GM23338 (cell line): ENCODE measurements at regions not wholly inside any gene's neighbourhood (a gene's known extent, or its start where the extent isn't known, plus 50 kb on each side); places are given as distances from the start of the nearest gene placed in this dataset.

Source experiments
- ATAC-seq: fragments of 200-7000 bp; cut with Tn5 transposase; 3 replicates; pipeline ENCODE4 v1.9.1; 2020
- DNase-seq: peaks from one replicate; pipeline ENCODE4 v3.0.0-alpha.2; 2015; ENCODE audit warnings: low spot score
- H2AFZ ChIP-seq: fragments of 200-600 bp; sonication (generic); 2 replicates; pipeline ENCODE4 v1.8.0; 2016; ENCODE audit warnings: antibody characterized with exemption, mild to moderate bottlenecking, moderate library complexity
- H3F3A ChIP-seq: fragments of 200-600 bp; sonication (generic); replicated peaks from 2 replicates; pipeline ENCODE4 v1.8.0; 2017; ENCODE audit warnings: antibody characterized with exemption, mixed run types, low read depth
- H3K27ac ChIP-seq: fragments of 200-600 bp; sonication (generic); 2 replicates; pipeline ENCODE4 v1.6.1; 2016; ENCODE audit warnings: low read depth
- H3K27me3 ChIP-seq: fragments of 200-600 bp; sonication (generic); 2 replicates; pipeline ENCODE4 v1.8.0; 2016; ENCODE audit warnings: mild to moderate bottlenecking, mixed run types, moderate library complexity; ENCODE audit not compliant: insufficient read depth
- H3K36me3 ChIP-seq: fragments of 200-600 bp; sonication (generic); 2 replicates; pipeline ENCODE4 v1.8.0; 2016; ENCODE audit warnings: mild to moderate bottlenecking; ENCODE audit not compliant: insufficient read depth
- H3K4me1 ChIP-seq: fragments of 200-600 bp; sonication (generic); 2 replicates; pipeline ENCODE4 v1.8.0; 2016; ENCODE audit warnings: mild to moderate bottlenecking, moderate library complexity; ENCODE audit not compliant: insufficient read depth
- H3K4me2 ChIP-seq: fragments of 200-600 bp; sonication (generic); 2 replicates; pipeline ENCODE4 v1.7.1; 2017; ENCODE audit warnings: mixed run types
- H3K4me3 ChIP-seq: fragments of 200-600 bp; sonication (generic); 2 replicates; pipeline ENCODE4 v1.6.1; 2016; ENCODE audit warnings: mixed run types
- H3K79me2 ChIP-seq: fragments of 200-600 bp; sonication (generic); replicated peaks from 2 replicates; pipeline ENCODE4 v1.8.0; 2017; ENCODE audit warnings: mild to moderate bottlenecking; ENCODE audit not compliant: insufficient read depth
- H3K9me2 ChIP-seq: fragments of 200-600 bp; sonication (generic); 2 replicates; pipeline ENCODE4 v1.8.0; 2017; ENCODE audit not compliant: insufficient read depth
- H4K20me1 ChIP-seq: fragments of 200-600 bp; sonication (generic); replicated peaks from 2 replicates; pipeline ENCODE4 v1.8.0; 2017; ENCODE audit warnings: mild to moderate bottlenecking; ENCODE audit not compliant: insufficient read depth
- H3K27ac Mint-ChIP-seq: 2 replicates; pipeline ENCODE4 v1.8.0; 2020; ENCODE audit warnings: inconsistent platforms, mild to moderate bottlenecking, moderate library complexity, mixed read lengths
- H3K27me3 Mint-ChIP-seq: 3 replicates; pipeline ENCODE4 v1.8.0; 2022; ENCODE audit warnings: low read depth, mild to moderate bottlenecking, moderate library complexity, mixed read lengths, inconsistent platforms; ENCODE audit not compliant: insufficient read depth, poor library complexity
- H3K36me3 Mint-ChIP-seq: 3 replicates; pipeline ENCODE4 v1.8.0; 2021; ENCODE audit warnings: low read depth, mild to moderate bottlenecking, inconsistent platforms, moderate library complexity, mixed read lengths
- H3K4me1 Mint-ChIP-seq: 3 replicates; pipeline ENCODE4 v1.8.0; 2020; ENCODE audit warnings: mild to moderate bottlenecking, inconsistent platforms, mixed read lengths
- H3K4me3 Mint-ChIP-seq: 3 replicates; pipeline ENCODE4 v1.8.0; 2021; ENCODE audit warnings: moderate library complexity, mild to moderate bottlenecking, inconsistent platforms, mixed read lengths
- H3K9me3 Mint-ChIP-seq: 3 replicates; pipeline ENCODE4 v1.8.0; 2020; ENCODE audit warnings: moderate library complexity, mild to moderate bottlenecking, inconsistent platforms, mixed read lengths
- CREB1 ChIP-seq: fragments of 250-450 bp; sonication (Bioruptor Pico); IDR thresholded peaks from 2 replicates; pipeline ENCODE4 v1.5.0; 2020; ENCODE audit warnings: low read depth, mild to moderate bottlenecking, moderate library complexity
- EZH2 ChIP-seq: fragments of 200-600 bp; sonication (generic); IDR thresholded peaks from one replicate; pipeline ENCODE4 v1.8.0; 2017; ENCODE audit warnings: antibody characterized with exemption, mild to moderate bottlenecking, low read depth; ENCODE audit not compliant: unreplicated experiment
- EZH2phosphoT487 ChIP-seq: fragments of 200-600 bp; sonication (generic); IDR thresholded peaks from one replicate; pipeline ENCODE4 v1.8.1; 2018; ENCODE audit warnings: antibody characterized with exemption; ENCODE audit not compliant: unreplicated experiment
- JUNB ChIP-seq: IDR thresholded peaks from one replicate; pipeline ENCODE4 v1.6.1; 2016; ENCODE audit warnings: antibody characterized with exemption; ENCODE audit not compliant: unreplicated experiment
- NANOG ChIP-seq: IDR thresholded peaks from 2 replicates; pipeline ENCODE4 v1.6.1; 2016; ENCODE audit warnings: antibody characterized with exemption, borderline replicate concordance
- POLR2AphosphoS5 ChIP-seq: IDR thresholded peaks from 2 replicates; pipeline ENCODE4 v1.6.1; 2016; ENCODE audit warnings: antibody characterized with exemption, low read depth
- STAT1 ChIP-seq: IDR thresholded peaks from one replicate; pipeline ENCODE4 v1.6.1; 2016; ENCODE audit warnings: antibody characterized with exemption; ENCODE audit not compliant: unreplicated experiment
- ZNF114 ChIP-seq: fragments of 250-450 bp; sonication (Bioruptor Pico); IDR thresholded peaks from 2 replicates; pipeline ENCODE4 v1.5.0; 2020; ENCODE audit warnings: mild to moderate bottlenecking, moderate library complexity
- ZNF331 ChIP-seq: fragments of 250-450 bp; sonication (Bioruptor Pico); IDR thresholded peaks from 2 replicates; pipeline ENCODE4 v1.5.0; 2020; ENCODE audit warnings: low read depth, mild to moderate bottlenecking, moderate library complexity
- TF ChIP-seq, protein P1 (sequence below), 2 experiments: fragments of 200-600 bp in 1 of 2; sonication (generic) in 1 of 2; conservative IDR thresholded peaks; 2 replicates each; pipeline versions ENCODE4 v1.5.1 to v1.6.1; 2016 to 2017; ENCODE audit warnings: antibody characterized with exemption in 2 of 2, low read depth in 2 of 2, mild to moderate bottlenecking in 2 of 2, moderate library complexity in 1 of 2
- TF ChIP-seq, protein P2 (sequence below): IDR thresholded peaks from one replicate; pipeline ENCODE4 v1.6.1; 2018; ENCODE audit warnings: antibody characterized with exemption; ENCODE audit not compliant: unreplicated experiment
- TF ChIP-seq, protein P3 (sequence below): IDR thresholded peaks from 2 replicates; pipeline ENCODE4 v1.6.1; 2016; ENCODE audit warnings: antibody characterized with exemption
- TF ChIP-seq, protein P4 (sequence below): fragments of 250-450 bp; sonication (Bioruptor Pico); IDR thresholded peaks from 2 replicates; pipeline ENCODE4 v1.5.0; 2020; ENCODE audit warnings: mild to moderate bottlenecking, moderate library complexity

DNA sequence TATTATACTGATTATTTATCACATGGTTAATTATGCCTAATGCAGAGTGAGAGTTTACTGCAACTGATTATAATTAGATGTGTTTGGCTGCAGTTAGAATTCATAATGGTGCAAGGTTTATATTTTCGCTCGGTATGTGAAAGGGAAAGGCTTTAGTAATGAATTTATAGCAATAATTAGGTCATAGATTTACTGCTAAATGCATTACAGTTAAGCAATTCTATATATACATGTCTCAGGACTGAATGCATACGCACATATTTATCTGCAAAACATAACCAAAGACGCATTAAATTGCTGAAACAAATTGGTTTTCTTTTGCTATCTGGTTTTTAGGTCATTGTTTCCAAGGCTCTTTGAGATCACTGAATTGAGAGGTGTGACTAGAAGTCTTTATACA lies 428.1 kb upstream of the PDE3A start:
- no peak overlapping the region for H3K27ac Mint-ChIP-seq
- no peaks in the 10 kb centered on the region for H3K27me3 ChIP-seq
- H3K4me3 Mint-ChIP-seq: no peak overlapping the region
- H3K4me3 ChIP-seq: no peak overlapping the region
- H3K36me3 ChIP-seq: no peaks in the 10 kb centered on the region
- H3K4me1 Mint-ChIP-seq: peaks cover 5% of the 10 kb centered on the region; the same call in 2 of the 3 replicates
- no peaks in the 10 kb centered on the region for H3K9me3 Mint-ChIP-seq
- no peaks in the 10 kb centered on the region for H3K36me3 Mint-ChIP-seq
- no peak overlapping the region for H3K4me2 ChIP-seq
- TF ChIP-seq, protein P1, sequence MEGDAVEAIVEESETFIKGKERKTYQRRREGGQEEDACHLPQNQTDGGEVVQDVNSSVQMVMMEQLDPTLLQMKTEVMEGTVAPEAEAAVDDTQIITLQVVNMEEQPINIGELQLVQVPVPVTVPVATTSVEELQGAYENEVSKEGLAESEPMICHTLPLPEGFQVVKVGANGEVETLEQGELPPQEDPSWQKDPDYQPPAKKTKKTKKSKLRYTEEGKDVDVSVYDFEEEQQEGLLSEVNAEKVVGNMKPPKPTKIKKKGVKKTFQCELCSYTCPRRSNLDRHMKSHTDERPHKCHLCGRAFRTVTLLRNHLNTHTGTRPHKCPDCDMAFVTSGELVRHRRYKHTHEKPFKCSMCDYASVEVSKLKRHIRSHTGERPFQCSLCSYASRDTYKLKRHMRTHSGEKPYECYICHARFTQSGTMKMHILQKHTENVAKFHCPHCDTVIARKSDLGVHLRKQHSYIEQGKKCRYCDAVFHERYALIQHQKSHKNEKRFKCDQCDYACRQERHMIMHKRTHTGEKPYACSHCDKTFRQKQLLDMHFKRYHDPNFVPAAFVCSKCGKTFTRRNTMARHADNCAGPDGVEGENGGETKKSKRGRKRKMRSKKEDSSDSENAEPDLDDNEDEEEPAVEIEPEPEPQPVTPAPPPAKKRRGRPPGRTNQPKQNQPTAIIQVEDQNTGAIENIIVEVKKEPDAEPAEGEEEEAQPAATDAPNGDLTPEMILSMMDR (conservative IDR thresholded peaks at IDR 0.05; ENCODE audit: low read depth in 2 of 2): no peak
- TF ChIP-seq, protein P2, sequence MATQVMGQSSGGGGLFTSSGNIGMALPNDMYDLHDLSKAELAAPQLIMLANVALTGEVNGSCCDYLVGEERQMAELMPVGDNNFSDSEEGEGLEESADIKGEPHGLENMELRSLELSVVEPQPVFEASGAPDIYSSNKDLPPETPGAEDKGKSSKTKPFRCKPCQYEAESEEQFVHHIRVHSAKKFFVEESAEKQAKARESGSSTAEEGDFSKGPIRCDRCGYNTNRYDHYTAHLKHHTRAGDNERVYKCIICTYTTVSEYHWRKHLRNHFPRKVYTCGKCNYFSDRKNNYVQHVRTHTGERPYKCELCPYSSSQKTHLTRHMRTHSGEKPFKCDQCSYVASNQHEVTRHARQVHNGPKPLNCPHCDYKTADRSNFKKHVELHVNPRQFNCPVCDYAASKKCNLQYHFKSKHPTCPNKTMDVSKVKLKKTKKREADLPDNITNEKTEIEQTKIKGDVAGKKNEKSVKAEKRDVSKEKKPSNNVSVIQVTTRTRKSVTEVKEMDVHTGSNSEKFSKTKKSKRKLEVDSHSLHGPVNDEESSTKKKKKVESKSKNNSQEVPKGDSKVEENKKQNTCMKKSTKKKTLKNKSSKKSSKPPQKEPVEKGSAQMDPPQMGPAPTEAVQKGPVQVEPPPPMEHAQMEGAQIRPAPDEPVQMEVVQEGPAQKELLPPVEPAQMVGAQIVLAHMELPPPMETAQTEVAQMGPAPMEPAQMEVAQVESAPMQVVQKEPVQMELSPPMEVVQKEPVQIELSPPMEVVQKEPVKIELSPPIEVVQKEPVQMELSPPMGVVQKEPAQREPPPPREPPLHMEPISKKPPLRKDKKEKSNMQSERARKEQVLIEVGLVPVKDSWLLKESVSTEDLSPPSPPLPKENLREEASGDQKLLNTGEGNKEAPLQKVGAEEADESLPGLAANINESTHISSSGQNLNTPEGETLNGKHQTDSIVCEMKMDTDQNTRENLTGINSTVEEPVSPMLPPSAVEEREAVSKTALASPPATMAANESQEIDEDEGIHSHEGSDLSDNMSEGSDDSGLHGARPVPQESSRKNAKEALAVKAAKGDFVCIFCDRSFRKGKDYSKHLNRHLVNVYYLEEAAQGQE: no peak
- TF ChIP-seq, protein P3, sequence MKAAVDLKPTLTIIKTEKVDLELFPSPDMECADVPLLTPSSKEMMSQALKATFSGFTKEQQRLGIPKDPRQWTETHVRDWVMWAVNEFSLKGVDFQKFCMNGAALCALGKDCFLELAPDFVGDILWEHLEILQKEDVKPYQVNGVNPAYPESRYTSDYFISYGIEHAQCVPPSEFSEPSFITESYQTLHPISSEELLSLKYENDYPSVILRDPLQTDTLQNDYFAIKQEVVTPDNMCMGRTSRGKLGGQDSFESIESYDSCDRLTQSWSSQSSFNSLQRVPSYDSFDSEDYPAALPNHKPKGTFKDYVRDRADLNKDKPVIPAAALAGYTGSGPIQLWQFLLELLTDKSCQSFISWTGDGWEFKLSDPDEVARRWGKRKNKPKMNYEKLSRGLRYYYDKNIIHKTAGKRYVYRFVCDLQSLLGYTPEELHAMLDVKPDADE: no peak
- no peak for TF ChIP-seq POLR2AphosphoS5
- TF ChIP-seq ZNF114 (CRISPR knock-in tag): no peak
- no peak for TF ChIP-seq ZNF331 (CRISPR knock-in tag)
- TF ChIP-seq STAT1: no peak
- TF ChIP-seq EZH2phosphoT487: no peak
- TF ChIP-seq EZH2: no peak
- TF ChIP-seq JUNB: no peak
- TF ChIP-seq, protein P4, sequence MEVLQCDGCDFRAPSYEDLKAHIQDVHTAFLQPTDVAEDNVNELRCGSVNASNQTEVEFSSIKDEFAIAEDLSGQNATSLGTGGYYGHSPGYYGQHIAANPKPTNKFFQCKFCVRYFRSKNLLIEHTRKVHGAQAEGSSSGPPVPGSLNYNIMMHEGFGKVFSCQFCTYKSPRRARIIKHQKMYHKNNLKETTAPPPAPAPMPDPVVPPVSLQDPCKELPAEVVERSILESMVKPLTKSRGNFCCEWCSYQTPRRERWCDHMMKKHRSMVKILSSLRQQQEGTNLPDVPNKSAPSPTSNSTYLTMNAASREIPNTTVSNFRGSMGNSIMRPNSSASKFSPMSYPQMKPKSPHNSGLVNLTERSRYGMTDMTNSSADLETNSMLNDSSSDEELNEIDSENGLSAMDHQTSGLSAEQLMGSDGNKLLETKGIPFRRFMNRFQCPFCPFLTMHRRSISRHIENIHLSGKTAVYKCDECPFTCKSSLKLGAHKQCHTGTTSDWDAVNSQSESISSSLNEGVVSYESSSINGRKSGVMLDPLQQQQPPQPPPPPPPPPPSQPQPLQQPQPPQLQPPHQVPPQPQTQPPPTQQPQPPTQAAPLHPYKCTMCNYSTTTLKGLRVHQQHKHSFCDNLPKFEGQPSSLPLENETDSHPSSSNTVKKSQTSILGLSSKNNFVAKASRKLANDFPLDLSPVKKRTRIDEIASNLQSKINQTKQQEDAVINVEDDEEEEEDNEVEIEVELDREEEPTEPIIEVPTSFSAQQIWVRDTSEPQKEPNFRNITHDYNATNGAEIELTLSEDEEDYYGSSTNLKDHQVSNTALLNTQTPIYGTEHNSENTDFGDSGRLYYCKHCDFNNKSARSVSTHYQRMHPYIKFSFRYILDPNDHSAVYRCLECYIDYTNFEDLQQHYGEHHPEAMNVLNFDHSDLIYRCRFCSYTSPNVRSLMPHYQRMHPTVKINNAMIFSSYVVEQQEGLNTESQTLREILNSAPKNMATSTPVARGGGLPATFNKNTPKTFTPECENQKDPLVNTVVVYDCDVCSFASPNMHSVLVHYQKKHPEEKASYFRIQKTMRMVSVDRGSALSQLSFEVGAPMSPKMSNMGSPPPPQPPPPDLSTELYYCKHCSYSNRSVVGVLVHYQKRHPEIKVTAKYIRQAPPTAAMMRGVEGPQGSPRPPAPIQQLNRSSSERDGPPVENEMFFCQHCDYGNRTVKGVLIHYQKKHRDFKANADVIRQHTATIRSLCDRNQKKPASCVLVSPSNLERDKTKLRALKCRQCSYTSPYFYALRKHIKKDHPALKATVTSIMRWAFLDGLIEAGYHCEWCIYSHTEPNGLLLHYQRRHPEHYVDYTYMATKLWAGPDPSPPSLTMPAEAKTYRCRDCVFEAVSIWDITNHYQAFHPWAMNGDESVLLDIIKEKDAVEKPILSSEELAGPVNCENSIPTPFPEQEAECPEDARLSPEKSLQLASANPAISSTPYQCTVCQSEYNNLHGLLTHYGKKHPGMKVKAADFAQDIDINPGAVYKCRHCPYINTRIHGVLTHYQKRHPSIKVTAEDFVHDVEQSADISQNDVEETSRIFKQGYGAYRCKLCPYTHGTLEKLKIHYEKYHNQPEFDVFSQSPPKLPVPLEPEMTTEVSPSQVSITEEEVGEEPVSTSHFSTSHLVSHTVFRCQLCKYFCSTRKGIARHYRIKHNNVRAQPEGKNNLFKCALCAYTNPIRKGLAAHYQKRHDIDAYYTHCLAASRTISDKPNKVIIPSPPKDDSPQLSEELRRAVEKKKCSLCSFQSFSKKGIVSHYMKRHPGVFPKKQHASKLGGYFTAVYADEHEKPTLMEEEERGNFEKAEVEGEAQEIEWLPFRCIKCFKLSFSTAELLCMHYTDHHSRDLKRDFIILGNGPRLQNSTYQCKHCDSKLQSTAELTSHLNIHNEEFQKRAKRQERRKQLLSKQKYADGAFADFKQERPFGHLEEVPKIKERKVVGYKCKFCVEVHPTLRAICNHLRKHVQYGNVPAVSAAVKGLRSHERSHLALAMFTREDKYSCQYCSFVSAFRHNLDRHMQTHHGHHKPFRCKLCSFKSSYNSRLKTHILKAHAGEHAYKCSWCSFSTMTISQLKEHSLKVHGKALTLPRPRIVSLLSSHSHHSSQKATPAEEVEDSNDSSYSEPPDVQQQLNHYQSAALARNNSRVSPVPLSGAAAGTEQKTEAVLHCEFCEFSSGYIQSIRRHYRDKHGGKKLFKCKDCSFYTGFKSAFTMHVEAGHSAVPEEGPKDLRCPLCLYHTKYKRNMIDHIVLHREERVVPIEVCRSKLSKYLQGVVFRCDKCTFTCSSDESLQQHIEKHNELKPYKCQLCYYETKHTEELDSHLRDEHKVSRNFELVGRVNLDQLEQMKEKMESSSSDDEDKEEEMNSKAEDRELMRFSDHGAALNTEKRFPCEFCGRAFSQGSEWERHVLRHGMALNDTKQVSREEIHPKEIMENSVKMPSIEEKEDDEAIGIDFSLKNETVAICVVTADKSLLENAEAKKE: no peak
- no peak for TF ChIP-seq CREB1 (CRISPR knock-in tag)
- TF ChIP-seq NANOG: no peak
- no peaks in the 10 kb centered on the region for H3K79me2 ChIP-seq
- no peaks in the 10 kb centered on the region for H4K20me1 ChIP-seq
- peaks cover 19% of the 10 kb centered on the region for H3K9me2 ChIP-seq
- DNase-seq (no peak), ATAC-seq (no peak)
- H3K4me1 ChIP-seq: peaks cover 5% of the 10 kb centered on the region
- no peak overlapping the region for H3K27ac ChIP-seq
- H3F3A ChIP-seq: no peaks in the 10 kb centered on the region
- no peaks in the 10 kb centered on the region for H3K27me3 Mint-ChIP-seq
- no peak overlapping the region for H2AFZ ChIP-seq
